HL-60 (cell line): ENCODE measurements at regions not wholly inside any gene's neighbourhood (a gene's known extent, or its start where the extent isn't known, plus 50 kb on each side); places are given as distances from the start of the nearest gene placed in this dataset.

ENCODE experiments used
- DNase-seq, 2 experiments: peaks; one replicate each; pipeline ENCODE4 v3.0.0-alpha.2; 2010 to 2020; ENCODE audit warnings: low read depth in 1 of 2, low spot score in 1 of 2
- H3K27ac ChIP-seq: fragments of 250-450 bp; sonication (Bioruptor Pico); replicated peaks from 2 replicates; pipeline ENCODE4 v1.5.1; 2020; ENCODE audit warnings: mild to moderate bottlenecking, moderate library complexity
- H3K27me3 ChIP-seq: fragments of 250-450 bp; sonication (Bioruptor Pico); 2 replicates; pipeline ENCODE4 v1.5.1; 2021; ENCODE audit warnings: mild to moderate bottlenecking, moderate library complexity; ENCODE audit not compliant: insufficient read depth, poor library complexity, severe bottlenecking
- H3K4me3 ChIP-seq: replicated peaks from 2 replicates; pipeline ENCODE4 v1.5.1; 2011; ENCODE audit warnings: mild to moderate bottlenecking, control low read depth, low read length; ENCODE audit not compliant: insufficient read depth
- CTCF ChIP-seq: IDR thresholded peaks from one replicate; pipeline ENCODE4 v1.5.1; 2011; ENCODE audit warnings: low read length, control low read depth, inconsistent platforms; ENCODE audit not compliant: insufficient read depth
- GABPA ChIP-seq: IDR thresholded peaks from 2 replicates; pipeline ENCODE4 v1.6.1; 2012; ENCODE audit warnings: low read depth
- POLR2AphosphoS5 ChIP-seq: IDR thresholded peaks from 2 replicates; pipeline ENCODE4 v1.6.1; 2012; ENCODE audit warnings: low read depth
- REST ChIP-seq: IDR thresholded peaks from 2 replicates; pipeline ENCODE4 v1.6.1; 2012; ENCODE audit warnings: low read depth; ENCODE audit not compliant: insufficient replicate concordance
- SPI1 ChIP-seq: IDR thresholded peaks from 2 replicates; pipeline ENCODE4 v1.6.1; 2012; ENCODE audit warnings: low read depth, mild to moderate bottlenecking, borderline replicate concordance

- no peak for DNase-seq
- no peaks in the 10 kb centered on the region for H3K27me3 ChIP-seq
- H3K27ac ChIP-seq, result no peak overlapping the region
- no peak overlapping the region for H3K4me3 ChIP-seq
- TF ChIP-seq POLR2AphosphoS5 (no peak), REST (no peak), SPI1 (no peak), CTCF (no peak), GABPA (no peak)
Observed at GRCh38 chr4:75180217-75180616, 247.3 kb downstream of the PARM1 start.

DNA sequence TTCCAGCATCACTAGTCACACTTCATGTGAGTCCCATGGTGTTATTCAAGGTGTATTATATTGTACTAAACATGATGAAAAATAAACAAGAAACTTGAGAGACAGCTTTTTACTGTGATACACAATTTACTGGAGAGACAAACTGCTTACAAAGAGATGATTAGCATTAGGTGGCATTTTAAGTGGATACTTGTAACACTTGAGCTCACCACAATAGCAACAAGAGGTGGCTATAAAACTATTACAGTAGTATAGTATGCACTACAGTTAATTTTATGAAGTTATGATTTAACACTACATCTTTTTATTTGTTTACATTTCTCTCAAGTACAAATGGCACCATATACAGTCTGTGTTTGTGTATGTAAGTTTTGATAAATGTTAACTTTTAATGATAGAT, 246.6 kb downstream of the PARM1 start:
- Histone ChIP-seq H3K4me3 (no peak overlapping the region), H3K27ac (no peak overlapping the region), H3K27me3 (no peaks in the 10 kb centered on the region)
- no peak for TF ChIP-seq POLR2AphosphoS5
- no peak for TF ChIP-seq SPI1
- no peak for TF ChIP-seq GABPA
- no peak for TF ChIP-seq REST
- TF ChIP-seq CTCF, result no peak
- DNase-seq, result no peak

GRCh38 chr4:75172551-75172950, 239.6 kb downstream of the PARM1 start:
- no peaks in the 10 kb centered on the region for H3K27me3 ChIP-seq
- H3K4me3 ChIP-seq, result no peak overlapping the region
- TF ChIP-seq REST (no peak), CTCF (no peak), GABPA (no peak)
- DNase-seq, result no peak
- H3K27ac ChIP-seq, result no peak overlapping the region
